T-cell (primary cell): ENCODE measurements at regions not wholly inside any gene's neighbourhood (a gene's known extent, or its start where the extent isn't known, plus 50 kb on each side); places are given as distances from the start of the nearest gene placed in this dataset.

Source experiments
- ATAC-seq, 4 experiments: fragments of 200-7000 bp in 3 of 4; fragments of 150-1000 bp in 1 of 4; cut with Tn5 transposase; replicated peaks in 1 of 4; 1 replicate in 3 of 4; 2 replicates in 1 of 4; pipeline ENCODE4 v1.10.0; 2021; ENCODE audit warnings: moderate library complexity in 3 of 4, mild to moderate bottlenecking in 2 of 4, moderate number of reproducible peaks in 1 of 4
- CTCF ChIA-PET, 2 donors: fragments of 300-600 bp; sonication (Branson Sonifier 250); formaldehyde crosslinking; loops; one replicate each; lab custom pipeline; 2022; ENCODE audit warnings: antibody characterized with exemption in 2 of 2; lab: Charles Lee
- POLR2A ChIA-PET, 2 donors: fragments of 300-600 bp; sonication (Branson Sonifier 250); formaldehyde crosslinking; loops; one replicate each; lab custom pipeline; 2022; ENCODE audit warnings: antibody characterized with exemption in 2 of 2; lab: Charles Lee
- DNase-seq, 35 experiments: peaks; one replicate each; pipeline versions ENCODE4 v3.0.0 to v3.0.0-alpha.2; 2013 to 2023
- H3K27ac ChIP-seq: one replicate; pipeline ENCODE4 v1.5.1; 2013; ENCODE audit warnings: low read length
- H3K27me3 ChIP-seq, 2 experiments: replicated peaks in 1 of 2; 1 replicate in 1 of 2; 2 replicates in 1 of 2; pipeline versions ENCODE4 v1.6.1 to v1.7.0; 2013; ENCODE audit warnings: low read length in 1 of 2, mixed read lengths in 1 of 2; ENCODE audit not compliant: control insufficient read depth in 2 of 2, insufficient read depth in 2 of 2; ENCODE audit errors: extremely low read depth in 1 of 2
- H3K36me3 ChIP-seq, 2 donors: 1 replicate in 1 of 2; 2 replicates in 1 of 2; pipeline versions ENCODE4 v1.6.1 to v1.7.0; 2013; ENCODE audit warnings: low read length in 1 of 2; ENCODE audit not compliant: control insufficient read depth in 2 of 2, insufficient read depth in 1 of 2; ENCODE audit errors: extremely low read depth in 1 of 2
- H3K4me1 ChIP-seq, 2 experiments: 1 replicate in 1 of 2; 2 replicates in 1 of 2; pipeline versions ENCODE4 v1.6.1 to v1.7.0; 2013; ENCODE audit warnings: low read length in 2 of 2, mixed read lengths in 1 of 2; ENCODE audit not compliant: insufficient read depth in 2 of 2, control insufficient read depth in 1 of 2; ENCODE audit errors: extremely low read depth in 1 of 2
- H3K4me3 ChIP-seq, 2 donors: 1 replicate in 1 of 2; 2 replicates in 1 of 2; pipeline versions ENCODE4 v1.5.1 to v1.7.0; 2013; ENCODE audit warnings: mild to moderate bottlenecking in 2 of 2, low read length in 1 of 2, moderate library complexity in 1 of 2; ENCODE audit not compliant: control insufficient read depth in 1 of 2; ENCODE audit errors: extremely low read depth in 1 of 2
- H3K9me3 ChIP-seq: 2 replicates; pipeline ENCODE4 v1.7.0; 2013
- H3K27ac Mint-ChIP-seq, 2 donors: one replicate each; pipeline ENCODE4 v1.8.0; 2020 to 2021; ENCODE audit warnings: mild to moderate bottlenecking in 2 of 2, mixed read lengths in 2 of 2
- H3K27me3 Mint-ChIP-seq, 2 donors: one replicate each; pipeline ENCODE4 v1.8.0; 2021 to 2022; ENCODE audit warnings: mixed read lengths in 2 of 2
- H3K36me3 Mint-ChIP-seq: one replicate; pipeline ENCODE4 v1.8.0; 2021; ENCODE audit warnings: mixed read lengths
- H3K4me1 Mint-ChIP-seq, 3 donors: one replicate each; pipeline ENCODE4 v1.8.0; 2020 to 2022; ENCODE audit warnings: mixed read lengths in 3 of 3, mild to moderate bottlenecking in 1 of 3
- H3K4me3 Mint-ChIP-seq, 3 donors: one replicate each; pipeline ENCODE4 v1.8.0; 2020 to 2022; ENCODE audit warnings: mild to moderate bottlenecking in 3 of 3, mixed read lengths in 3 of 3, moderate library complexity in 3 of 3
- H3K9me3 Mint-ChIP-seq, 3 donors: one replicate each; pipeline ENCODE4 v1.8.0; 2020 to 2022; ENCODE audit warnings: mixed read lengths in 3 of 3
- WGBS: methylation state at CpG from one replicate; pipeline ENCODE4 v1.1.5; 2013; ENCODE audit warnings: missing lambda C conversion rate; ENCODE audit not compliant: insufficient coverage; 5-methylcytosine and 5-hydroxymethylcytosine counted together

DNA sequence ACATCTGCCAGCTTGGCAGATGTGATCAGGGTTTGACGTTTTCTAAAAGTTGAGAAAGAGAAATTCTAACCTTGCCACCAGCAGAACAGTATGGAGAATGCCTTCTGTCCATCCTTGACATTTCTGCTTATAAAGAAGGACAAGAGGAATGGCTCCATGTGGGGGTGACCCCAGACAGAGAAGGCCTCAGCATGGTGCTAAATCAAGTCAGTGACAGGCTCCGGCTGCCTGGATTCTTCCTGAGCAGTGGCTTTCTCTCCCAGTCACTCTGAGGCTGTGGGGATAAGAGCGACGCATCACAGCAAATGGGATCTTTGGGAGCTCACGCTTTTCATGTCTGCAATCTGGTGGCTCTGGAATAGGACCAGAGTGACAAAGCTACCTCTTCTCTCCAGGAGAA lies 640.2 kb upstream of the CAMK1G start:
- peaks cover 0 to 3% of the 10 kb centered on the region in 2 experiments for H3K27me3 ChIP-seq
- no peaks in the 10 kb centered on the region for H3K4me1 Mint-ChIP-seq
- H3K4me1 ChIP-seq: no peaks in the 10 kb centered on the region
- H3K36me3 ChIP-seq: no peaks in the 10 kb centered on the region
- H3K36me3 Mint-ChIP-seq: no peaks in the 10 kb centered on the region
- H3K27ac Mint-ChIP-seq: no peak overlapping the region
- no peaks in the 10 kb centered on the region for H3K9me3 ChIP-seq
- no peak overlapping the region for H3K4me3 ChIP-seq
- no peak for ATAC-seq
- CTCF ChIA-PET: no interaction called here
- WGBS: 65% methylated on average over 2 of the region's 5 CpGs
- H3K27me3 Mint-ChIP-seq: peaks cover 9 to 26% of the 10 kb centered on the region in 2 donors
- no peak for DNase-seq
- H3K4me3 Mint-ChIP-seq: no peak overlapping the region
- POLR2A ChIA-PET: no interaction called here
- no peak overlapping the region for H3K27ac ChIP-seq
- H3K9me3 Mint-ChIP-seq: peaks cover 0 to 3% (median 3%) of the 10 kb centered on the region in 3 donors

DNA sequence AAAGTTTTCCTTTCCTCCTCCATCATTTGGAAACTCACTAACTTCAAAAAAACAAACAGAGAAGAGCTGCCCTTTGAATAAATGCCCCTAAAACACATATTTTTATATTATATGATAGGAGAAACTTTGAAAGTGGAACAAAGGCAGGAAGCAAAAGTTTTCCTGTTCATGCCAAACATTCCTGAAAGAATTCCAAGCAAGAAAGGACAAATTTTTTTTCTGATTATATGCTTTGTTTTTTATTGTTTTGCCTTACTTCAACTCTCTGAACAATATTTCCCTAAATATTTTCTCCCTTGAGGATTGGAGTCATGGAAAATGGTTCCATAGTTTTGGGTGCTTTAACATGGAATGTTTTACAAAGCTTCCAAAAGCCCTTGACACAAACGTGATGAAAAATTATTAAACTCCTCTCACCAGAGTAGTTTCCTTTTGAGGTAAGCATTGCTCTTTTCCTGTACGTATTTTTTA lies 638.5 kb upstream of the CAMK1G start:
- no CpG with 5 or more reads among the region's 2 CpGs for WGBS
- Mint-ChIP-seq H3K4me3 (no peak overlapping the region), H3K27me3 (peaks cover 9 to 26% of the 10 kb centered on the region in 2 donors), H3K27ac (no peak overlapping the region), H3K36me3 (no peaks in the 10 kb centered on the region), H3K4me1 (no peaks in the 10 kb centered on the region), H3K9me3 (peaks cover 0 to 3% (median 3%) of the 10 kb centered on the region in 3 donors)
- H3K27me3 ChIP-seq: peaks cover 0 to 3% of the 10 kb centered on the region in 2 experiments
- CTCF ChIA-PET: no interaction called here
- POLR2A ChIA-PET: no interaction called here
- no peak overlapping the region for H3K27ac ChIP-seq
- DNase-seq: no peak
- H3K36me3 ChIP-seq: no peaks in the 10 kb centered on the region
- no peaks in the 10 kb centered on the region for H3K9me3 ChIP-seq
- no peak for ATAC-seq
- no peaks in the 10 kb centered on the region for H3K4me1 ChIP-seq
- H3K4me3 ChIP-seq: no peak overlapping the region

DNA sequence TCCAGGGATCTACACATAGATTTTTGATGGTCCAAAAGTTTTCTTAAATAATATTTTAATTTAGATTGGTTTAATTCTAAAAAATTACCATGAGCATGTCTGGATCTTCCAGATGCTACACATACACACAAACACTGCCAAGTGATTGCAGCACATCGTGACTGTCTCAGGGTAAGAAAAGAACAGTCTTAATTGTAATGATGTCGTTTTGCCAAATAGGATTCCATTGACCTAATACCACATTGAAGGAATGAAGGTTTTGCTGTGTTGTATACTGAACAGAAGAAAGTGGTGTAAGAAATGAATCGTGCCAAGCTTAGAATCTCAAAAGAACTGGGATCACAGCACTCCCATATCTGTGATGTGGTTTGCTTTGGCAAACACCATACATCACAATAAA lies 633.3 kb upstream of the CAMK1G start:
- Mint-ChIP-seq H3K4me3 (no peak overlapping the region), H3K27ac (no peak overlapping the region), H3K4me1 (no peaks in the 10 kb centered on the region), H3K27me3 (peaks cover 4 to 17% of the 10 kb centered on the region in 2 donors), H3K9me3 (peaks cover 0 to 3% (median 0%) of the 10 kb centered on the region in 3 donors), H3K36me3 (no peaks in the 10 kb centered on the region)
- Histone ChIP-seq H3K27me3 (no peaks in the 10 kb centered on the region), H3K36me3 (no peaks in the 10 kb centered on the region), H3K4me1 (no peaks in the 10 kb centered on the region), H3K9me3 (no peaks in the 10 kb centered on the region), H3K4me3 (no peak overlapping the region), H3K27ac (no peak overlapping the region)
- WGBS: no CpG with 5 or more reads among the region's 3 CpGs
- POLR2A ChIA-PET: no interaction called here
- CTCF ChIA-PET: no interaction called here
- DNase-seq (no peak), ATAC-seq (no peak)

DNA sequence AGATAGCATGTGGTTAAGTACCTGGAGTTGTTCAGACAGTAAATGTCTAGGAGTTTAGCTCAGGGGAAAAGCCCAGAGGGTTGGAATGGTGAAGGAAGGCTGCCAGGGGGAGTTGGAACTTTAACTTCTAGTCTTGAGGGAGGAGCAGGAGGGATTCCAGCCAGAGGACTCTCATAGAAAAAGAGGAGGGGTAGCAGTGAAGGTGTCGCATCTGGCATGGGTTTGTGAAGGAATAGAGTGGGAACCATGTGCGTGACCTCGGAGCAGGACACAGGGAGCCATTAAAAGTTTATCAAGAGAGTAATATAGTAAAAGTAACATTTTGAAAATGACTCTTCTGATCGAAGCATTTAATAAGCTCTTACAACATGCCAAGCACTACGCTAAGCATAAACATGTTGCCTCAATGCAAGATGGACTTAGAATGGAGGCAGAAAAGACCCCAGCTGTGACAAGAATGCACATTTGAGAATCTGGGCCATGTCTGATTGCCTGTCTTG lies 632.4 kb upstream of the CAMK1G start:
- Mint-ChIP-seq H3K4me3 (no peak overlapping the region), H3K27me3 (peaks cover 4 to 16% of the 10 kb centered on the region in 2 donors), H3K4me1 (no peaks in the 10 kb centered on the region), H3K9me3 (peaks cover 0 to 4% (median 0%) of the 10 kb centered on the region in 3 donors), H3K36me3 (no peaks in the 10 kb centered on the region), H3K27ac (no peak overlapping the region)
- CTCF ChIA-PET: no interaction called here
- Histone ChIP-seq H3K4me3 (no peak overlapping the region), H3K9me3 (no peaks in the 10 kb centered on the region), H3K36me3 (no peaks in the 10 kb centered on the region), H3K4me1 (no peaks in the 10 kb centered on the region), H3K27ac (no peak overlapping the region), H3K27me3 (no peaks in the 10 kb centered on the region)
- no peak for DNase-seq
- 96% methylated on average over 3 of the region's 5 CpGs for WGBS
- no peak for ATAC-seq
- POLR2A ChIA-PET: no interaction called here

DNA sequence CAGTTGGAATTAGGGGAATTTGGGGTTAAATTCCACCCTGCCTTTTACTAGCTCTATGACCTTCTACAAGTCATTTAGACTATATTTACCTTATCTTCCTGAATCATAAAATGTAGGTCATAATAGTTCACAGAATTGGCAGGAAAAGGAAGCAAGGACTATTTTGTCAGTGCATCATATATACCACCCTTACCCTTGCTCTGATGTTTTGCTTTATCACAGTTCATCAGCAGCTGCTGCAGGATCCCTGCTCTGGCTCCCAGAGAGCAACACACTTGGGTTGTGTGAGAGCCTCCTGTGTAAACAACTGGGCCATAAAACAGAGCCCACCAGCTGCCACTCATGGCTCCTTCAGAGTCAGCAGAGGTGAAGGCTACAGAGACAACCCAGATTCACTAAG lies 631.6 kb upstream of the CAMK1G start:
- Histone ChIP-seq H3K4me1 (no peaks in the 10 kb centered on the region), H3K9me3 (no peaks in the 10 kb centered on the region), H3K4me3 (no peak overlapping the region), H3K27me3 (no peaks in the 10 kb centered on the region), H3K36me3 (no peaks in the 10 kb centered on the region), H3K27ac (no peak overlapping the region)
- H3K4me1 Mint-ChIP-seq: no peaks in the 10 kb centered on the region
- peaks cover 0 to 11% of the 10 kb centered on the region in 2 donors for H3K27me3 Mint-ChIP-seq
- no peaks in the 10 kb centered on the region for H3K36me3 Mint-ChIP-seq
- ATAC-seq (no peak), DNase-seq (no peak)
- ChIA-PET POLR2A (interaction anchor here in 1 of 2 donors (0.6 kb wide), 1 partner anchor 229 kb away, joined by 3 read pairs; no protein-coding TSS in a partner anchor), CTCF (no interaction called here)
- no peak overlapping the region for H3K27ac Mint-ChIP-seq
- H3K4me3 Mint-ChIP-seq: no peak overlapping the region
- H3K9me3 Mint-ChIP-seq: peaks cover 0 to 8% (median 0%) of the 10 kb centered on the region in 3 donors

DNA sequence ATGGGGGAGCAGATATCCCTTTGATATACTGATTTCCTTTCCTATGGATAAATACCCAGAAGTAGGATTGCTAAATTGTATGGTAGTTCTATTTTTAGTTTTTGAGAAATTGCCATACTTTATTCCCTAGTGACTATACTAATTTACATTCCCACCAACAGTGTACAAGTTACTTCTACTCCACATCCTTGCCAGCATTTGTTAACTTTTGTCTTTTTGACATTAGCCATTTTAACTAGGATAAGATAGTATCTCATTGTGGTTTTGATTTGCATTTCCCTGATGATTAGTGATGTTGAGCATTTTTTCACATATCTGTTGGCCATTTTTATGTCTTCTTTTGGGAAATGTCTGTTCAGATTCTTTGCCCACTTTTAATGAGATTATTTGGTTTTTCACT lies 620.6 kb upstream of the CAMK1G start:
- no peaks in the 10 kb centered on the region for H3K4me1 ChIP-seq
- DNase-seq: no peak
- no peak overlapping the region for H3K27ac Mint-ChIP-seq
- H3K4me3 ChIP-seq: no peak overlapping the region
- H3K27me3 Mint-ChIP-seq: peaks cover 2 to 6% of the 10 kb centered on the region in 2 donors
- ChIA-PET POLR2A (no interaction called here), CTCF (no interaction called here)
- H3K36me3 ChIP-seq: no peaks in the 10 kb centered on the region
- H3K27me3 ChIP-seq: no peaks in the 10 kb centered on the region
- H3K36me3 Mint-ChIP-seq: no peaks in the 10 kb centered on the region
- H3K27ac ChIP-seq: no peak overlapping the region
- no peaks in the 10 kb centered on the region for H3K9me3 ChIP-seq
- peaks cover 0 to 13% (median 7%) of the 10 kb centered on the region in 3 donors for H3K9me3 Mint-ChIP-seq
- no peak overlapping the region for H3K4me3 Mint-ChIP-seq
- no peaks in the 10 kb centered on the region for H3K4me1 Mint-ChIP-seq
- ATAC-seq: no peak

DNA sequence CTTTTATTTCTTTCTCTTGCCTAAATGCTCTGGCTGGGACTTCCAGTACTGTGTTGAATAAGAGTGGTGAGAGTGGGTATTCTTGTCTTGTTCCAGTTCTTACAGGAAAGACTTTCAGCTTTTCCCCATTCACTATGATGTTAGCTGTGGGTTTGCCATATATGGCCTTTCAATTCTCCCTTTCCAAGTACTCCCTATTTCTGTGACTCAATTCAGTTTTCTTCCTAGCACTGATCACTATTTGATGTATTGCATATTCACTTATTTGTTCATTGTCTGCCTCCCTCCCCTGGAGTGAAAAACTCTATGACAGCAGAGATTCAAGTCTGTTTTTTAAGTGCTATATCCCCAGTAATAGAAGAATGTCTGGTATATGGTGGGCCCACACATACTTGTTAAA lies 618.2 kb upstream of the CAMK1G start:
- Histone ChIP-seq H3K27me3 (no peaks in the 10 kb centered on the region), H3K27ac (no peak overlapping the region), H3K4me3 (no peak overlapping the region), H3K4me1 (no peaks in the 10 kb centered on the region), H3K36me3 (no peaks in the 10 kb centered on the region), H3K9me3 (no peaks in the 10 kb centered on the region)
- Mint-ChIP-seq H3K27ac (no peak overlapping the region), H3K9me3 (no peaks in the 10 kb centered on the region), H3K4me3 (no peak overlapping the region), H3K36me3 (no peaks in the 10 kb centered on the region), H3K27me3 (peaks cover 3 to 17% of the 10 kb centered on the region in 2 donors), H3K4me1 (no peaks in the 10 kb centered on the region)
- CTCF ChIA-PET: no interaction called here
- ATAC-seq (no peak), DNase-seq (no peak)
- POLR2A ChIA-PET: no interaction called here
